HCT116 (cell line): ENCODE measurements at regions not wholly inside any gene's neighbourhood (a gene's known extent, or its start where the extent isn't known, plus 50 kb on each side); places are given as distances from the start of the nearest gene placed in this dataset.

Experiments
- ATAC-seq: fragments of 200-7000 bp; cut with Tn5 transposase; 2 replicates; pipeline ENCODE4 v1.9.1; 2020; ENCODE audit warnings: mild to moderate bottlenecking, moderate library complexity
- BruUV-seq: library from RNA; stranded (reverse); fragments of 400-500 nt; replicated peaks from 2 replicates; lab custom pipeline; 2021; lab: Mats Ljungman, UMichigan
- CTCF ChIA-PET: fragments of 300-600 bp; sonication (Branson Sonifier 250); formaldehyde crosslinking; loops from one replicate; lab custom pipeline; 2021; ENCODE audit warnings: antibody characterized with exemption; lab: Charles Lee
- POLR2A ChIA-PET: fragments of 300-600, 350-600 bp; sonication (Branson Sonifier 250); formaldehyde crosslinking; loops from one replicate; lab custom pipeline; 2021; ENCODE audit warnings: antibody characterized with exemption; lab: Charles Lee
- RAD21 ChIA-PET, 2 experiments: fragments of 300-600 bp; sonication (Branson Sonifier 250); formaldehyde crosslinking; loops; one replicate each; lab custom pipeline; 2023; ENCODE audit warnings: low total read pairs in 2 of 2; ENCODE audit not compliant: uncharacterized antibody in 2 of 2, unreplicated experiment in 2 of 2, low non-redundant PET in 1 of 2; lab: Charles Lee
- DNase-seq: peaks from one replicate; pipeline ENCODE4 v3.0.0-alpha.2; 2010; ENCODE audit warnings: low read depth, low spot score
- H2AFZ ChIP-seq: fragments of 200-600 bp; shearing (Covaris generic), sonication (generic); 2 replicates; pipeline ENCODE4 v1.6.1; 2017; ENCODE audit warnings: low read depth, mixed run types, mixed read lengths, antibody characterized with exemption, low read length; ENCODE audit not compliant: poor library complexity, severe bottlenecking
- H3K27ac ChIP-seq: 2 replicates; pipeline ENCODE4 v1.5.1; 2012; ENCODE audit warnings: low read depth, low read length
- H3K27me3 ChIP-seq: fragments of 200-600 bp; sonication (generic); 2 replicates; pipeline ENCODE4 v1.6.1; 2016; ENCODE audit warnings: mixed run types, low read length, mixed read lengths; ENCODE audit not compliant: insufficient read depth
- H3K36me3 ChIP-seq, 2 experiments: fragments of 200-500 bp in 1 of 2; fragments of 200-600 bp in 1 of 2; sonication (Bioruptor generic) in 1 of 2; sonication (generic) in 1 of 2; 2 replicates each; pipeline versions ENCODE4 v1.5.1 to v1.6.1; 2014 to 2016; ENCODE audit warnings: low read length in 2 of 2, inconsistent platforms in 1 of 2, mixed read lengths in 1 of 2, mixed run types in 1 of 2; ENCODE audit not compliant: insufficient read depth in 2 of 2, control insufficient read depth in 1 of 2
- H3K4me1 ChIP-seq, 2 experiments: fragments of 200-600 bp in 1 of 2; sonication (generic) in 1 of 2; 2 replicates each; pipeline versions ENCODE4 v1.5.1 to v1.6.1; 2012 to 2017; ENCODE audit warnings: low read length in 2 of 2, inconsistent platforms in 1 of 2, mild to moderate bottlenecking in 1 of 2, mixed read lengths in 1 of 2, mixed run types in 1 of 2, moderate library complexity in 1 of 2; ENCODE audit not compliant: insufficient read depth in 2 of 2, control insufficient read depth in 1 of 2
- H3K4me2 ChIP-seq: fragments of 200-600 bp; sonication (generic); 2 replicates; pipeline ENCODE4 v1.6.1; 2017; ENCODE audit warnings: mixed run types, low read length, mixed read lengths
- H3K4me3 ChIP-seq, 2 experiments: fragments of 200-600 bp in 1 of 2; sonication (generic) in 1 of 2; replicated peaks in 1 of 2; 2 replicates each; pipeline ENCODE4 v1.5.1; 2011 to 2016; ENCODE audit warnings: low read length in 2 of 2, control low read depth in 1 of 2, low read depth in 1 of 2, mild to moderate bottlenecking in 1 of 2, mixed read lengths in 1 of 2, mixed run types in 1 of 2
- H3K79me2 ChIP-seq: fragments of 200-600 bp; sonication (generic); 2 replicates; pipeline ENCODE4 v1.6.1; 2017; ENCODE audit warnings: mild to moderate bottlenecking, mixed run types, low read length, moderate library complexity, mixed read lengths; ENCODE audit not compliant: insufficient read depth
- H3K9ac ChIP-seq: fragments of 200-600 bp; sonication (generic); 2 replicates; pipeline ENCODE4 v1.6.1; 2016; ENCODE audit warnings: low read length, mixed read lengths
- H3K9me2 ChIP-seq: fragments of 200-600 bp; sonication (generic), shearing (Covaris generic); 2 replicates; pipeline ENCODE4 v1.6.1; 2017; ENCODE audit warnings: mixed run types, mild to moderate bottlenecking, moderate library complexity; ENCODE audit not compliant: insufficient read depth
- H3K9me3 ChIP-seq, 2 experiments: fragments of 200-500 bp in 1 of 2; fragments of 200-600 bp in 1 of 2; sonication (Bioruptor generic) in 1 of 2; sonication (generic) in 1 of 2; 2 replicates each; pipeline ENCODE4 v1.6.1; 2014 to 2017; ENCODE audit warnings: low read length in 2 of 2, mixed read lengths in 2 of 2, inconsistent platforms in 1 of 2, low read depth in 1 of 2, mild to moderate bottlenecking in 1 of 2, mixed run types in 1 of 2, moderate library complexity in 1 of 2; ENCODE audit not compliant: control insufficient read depth in 1 of 2, insufficient read depth in 1 of 2
- H4K20me1 ChIP-seq: fragments of 200-600 bp; sonication (generic), shearing (Covaris generic); 2 replicates; pipeline ENCODE4 v1.6.1; 2017; ENCODE audit warnings: mixed run types, mild to moderate bottlenecking, moderate library complexity; ENCODE audit not compliant: insufficient read depth
- CEBPB ChIP-seq: IDR thresholded peaks from 2 replicates; pipeline ENCODE4 v1.6.1; 2012; ENCODE audit warnings: low read depth
- ELF1 ChIP-seq: IDR thresholded peaks from 2 replicates; pipeline ENCODE4 v1.6.1; 2012; ENCODE audit warnings: low read depth, borderline replicate concordance
- EZH2 ChIP-seq: fragments of 200-600 bp; sonication (generic); IDR thresholded peaks from 2 replicates; pipeline ENCODE4 v1.6.1; 2017; ENCODE audit warnings: antibody characterized with exemption, mixed run types
- EZH2phosphoT487 ChIP-seq: fragments of 200-600 bp; IDR thresholded peaks from 2 replicates; pipeline ENCODE4 v1.6.1; 2018; ENCODE audit warnings: antibody characterized with exemption, borderline replicate concordance
- JUND ChIP-seq: IDR thresholded peaks from 2 replicates; pipeline ENCODE4 v1.6.1; 2012
- POLR2A ChIP-seq: IDR thresholded peaks from 2 replicates; pipeline ENCODE4 v1.7.0; 2011; ENCODE audit warnings: borderline replicate concordance; ENCODE audit not compliant: insufficient read depth, insufficient read length; ENCODE audit errors: extremely low read depth
- POLR2AphosphoS5 ChIP-seq: IDR thresholded peaks from 2 replicates; pipeline ENCODE4 v1.6.1; 2011; ENCODE audit warnings: mild to moderate bottlenecking, low read depth, low read length, moderate library complexity
- RAD21 ChIP-seq: IDR thresholded peaks from 2 replicates; pipeline ENCODE4 v1.6.1; 2012; ENCODE audit warnings: low read depth, mild to moderate bottlenecking
- SP1 ChIP-seq: IDR thresholded peaks from 2 replicates; pipeline ENCODE4 v1.6.1; 2012; ENCODE audit warnings: low read depth
- SRF ChIP-seq: IDR thresholded peaks from 2 replicates; pipeline ENCODE4 v1.6.1; 2012; ENCODE audit warnings: low read depth
- TCF7L2 ChIP-seq: IDR thresholded peaks from 2 replicates; pipeline ENCODE4 v1.7.0; 2011; ENCODE audit warnings: borderline replicate concordance, inconsistent platforms; ENCODE audit not compliant: insufficient read depth, insufficient read length; ENCODE audit errors: extremely low read depth
- YY1 ChIP-seq: IDR thresholded peaks from 2 replicates; pipeline ENCODE4 v1.6.1; 2011; ENCODE audit warnings: low read length, low read depth, moderate library complexity, mild to moderate bottlenecking; ENCODE audit not compliant: insufficient replicate concordance; ENCODE audit errors: extremely low read depth
- ZFX ChIP-seq: fragments of 450-650 bp; IDR thresholded peaks from 2 replicates; pipeline ENCODE4 v1.6.1; 2017
- ZNF274 ChIP-seq: fragments of 200-500 bp; sonication (Bioruptor generic); IDR thresholded peaks from 2 replicates; pipeline ENCODE4 v1.6.1; 2014; ENCODE audit warnings: mild to moderate bottlenecking, low read depth, low read length, inconsistent platforms
- intact Hi-C: fragments of 100-400 bp; cut with micrococcal nuclease; formaldehyde crosslinking; loops from 2 replicates; pipeline ENCODE4 v1.10.0; 2022
- TF ChIP-seq, protein P1 (sequence below): IDR thresholded peaks from 2 replicates; pipeline ENCODE4 v1.6.1; 2012; ENCODE audit warnings: low read depth
- TF ChIP-seq, protein P2 (sequence below): IDR thresholded peaks from 2 replicates; pipeline ENCODE4 v1.6.1; 2012
- TF ChIP-seq, protein P3 (sequence below): IDR thresholded peaks from 2 replicates; pipeline ENCODE4 v1.6.1; 2012

DNA sequence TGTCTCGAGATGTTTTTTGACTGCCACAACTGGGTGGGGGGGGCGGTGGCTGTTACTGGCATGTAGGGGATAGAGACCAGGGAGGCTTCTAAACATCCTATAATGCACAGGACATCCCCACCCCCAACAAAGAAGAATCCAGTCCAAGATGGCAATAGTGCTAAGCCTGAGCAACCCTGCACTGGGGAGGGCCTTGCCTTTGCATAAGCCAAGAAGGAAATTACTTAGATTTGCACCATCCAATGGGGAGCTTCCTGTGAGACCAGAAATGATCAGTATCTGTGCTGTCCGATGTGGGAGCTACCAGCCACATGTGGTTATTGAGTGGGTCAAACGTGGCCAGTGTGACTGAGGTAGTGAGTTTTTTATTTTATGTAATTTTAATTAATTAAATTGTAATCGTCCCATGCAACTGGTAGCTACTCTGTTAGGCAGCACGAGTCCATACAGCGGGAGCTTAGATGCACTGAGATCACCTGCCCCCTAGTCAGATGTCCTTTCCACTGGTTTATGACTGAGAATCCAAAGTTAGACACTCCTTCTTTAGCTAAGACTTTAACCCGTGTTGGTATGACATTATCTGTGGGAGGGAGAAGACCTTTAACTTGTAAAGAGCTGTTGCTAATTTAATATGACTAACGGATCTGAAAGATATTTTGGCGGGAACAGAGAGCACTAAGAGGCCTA, 97.4 kb upstream of the NEDD9 start (continued):
- TF ChIP-seq, protein P1, sequence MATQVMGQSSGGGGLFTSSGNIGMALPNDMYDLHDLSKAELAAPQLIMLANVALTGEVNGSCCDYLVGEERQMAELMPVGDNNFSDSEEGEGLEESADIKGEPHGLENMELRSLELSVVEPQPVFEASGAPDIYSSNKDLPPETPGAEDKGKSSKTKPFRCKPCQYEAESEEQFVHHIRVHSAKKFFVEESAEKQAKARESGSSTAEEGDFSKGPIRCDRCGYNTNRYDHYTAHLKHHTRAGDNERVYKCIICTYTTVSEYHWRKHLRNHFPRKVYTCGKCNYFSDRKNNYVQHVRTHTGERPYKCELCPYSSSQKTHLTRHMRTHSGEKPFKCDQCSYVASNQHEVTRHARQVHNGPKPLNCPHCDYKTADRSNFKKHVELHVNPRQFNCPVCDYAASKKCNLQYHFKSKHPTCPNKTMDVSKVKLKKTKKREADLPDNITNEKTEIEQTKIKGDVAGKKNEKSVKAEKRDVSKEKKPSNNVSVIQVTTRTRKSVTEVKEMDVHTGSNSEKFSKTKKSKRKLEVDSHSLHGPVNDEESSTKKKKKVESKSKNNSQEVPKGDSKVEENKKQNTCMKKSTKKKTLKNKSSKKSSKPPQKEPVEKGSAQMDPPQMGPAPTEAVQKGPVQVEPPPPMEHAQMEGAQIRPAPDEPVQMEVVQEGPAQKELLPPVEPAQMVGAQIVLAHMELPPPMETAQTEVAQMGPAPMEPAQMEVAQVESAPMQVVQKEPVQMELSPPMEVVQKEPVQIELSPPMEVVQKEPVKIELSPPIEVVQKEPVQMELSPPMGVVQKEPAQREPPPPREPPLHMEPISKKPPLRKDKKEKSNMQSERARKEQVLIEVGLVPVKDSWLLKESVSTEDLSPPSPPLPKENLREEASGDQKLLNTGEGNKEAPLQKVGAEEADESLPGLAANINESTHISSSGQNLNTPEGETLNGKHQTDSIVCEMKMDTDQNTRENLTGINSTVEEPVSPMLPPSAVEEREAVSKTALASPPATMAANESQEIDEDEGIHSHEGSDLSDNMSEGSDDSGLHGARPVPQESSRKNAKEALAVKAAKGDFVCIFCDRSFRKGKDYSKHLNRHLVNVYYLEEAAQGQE = no peak
- TF ChIP-seq ZFX (no peak), POLR2A (no peak), EZH2phosphoT487 (no peak), ZNF274 (no peak)

DNA sequence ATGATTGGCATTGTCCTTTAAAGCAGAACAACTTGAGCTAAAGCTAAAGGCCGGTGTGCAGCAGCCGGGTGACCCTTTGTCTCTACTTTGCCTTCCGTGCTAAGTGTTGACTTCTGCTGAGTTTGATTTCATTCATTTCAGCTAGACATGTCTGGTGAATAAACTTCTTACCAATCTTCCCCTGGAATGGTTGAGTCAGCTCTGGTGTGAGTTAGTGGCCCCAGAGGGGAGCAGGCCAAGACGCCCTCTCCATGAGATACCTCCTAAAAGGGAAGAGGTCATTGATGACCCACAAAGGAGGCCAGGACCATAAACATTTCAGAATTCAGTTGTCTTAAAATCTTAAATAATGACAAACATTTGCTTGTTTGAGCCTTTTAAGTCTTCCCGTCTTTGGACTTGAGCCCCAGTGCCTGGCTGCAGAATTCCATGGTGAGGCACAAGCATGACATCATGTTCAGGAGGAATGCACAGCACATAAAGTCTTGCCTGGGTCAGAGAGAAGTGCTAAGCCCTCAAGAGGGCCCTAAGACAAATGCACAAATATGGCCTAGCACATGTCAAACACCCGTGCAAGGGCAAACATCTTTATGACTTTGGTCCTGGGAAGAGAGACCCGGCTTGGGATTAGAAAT, 96.3 kb upstream of the NEDD9 start:
- POLR2A ChIA-PET = no interaction called here
- CTCF ChIA-PET = no interaction called here
- intact Hi-C loops = no loop called here

More for the DNA sequence above, 96.3 kb upstream of the NEDD9 start:
- ATAC-seq = no peak
- Histone ChIP-seq H3K27ac (no peak overlapping the region), H3K4me1 (no peaks in the 10 kb centered on the region), H3K9me2 (no peaks in the 10 kb centered on the region), H3K79me2 (no peaks in the 10 kb centered on the region), H3K4me3 (no peak overlapping the region), H4K20me1 (no peaks in the 10 kb centered on the region), H3K27me3 (no peaks in the 10 kb centered on the region), H3K4me2 (no peak overlapping the region), H2AFZ (no peak overlapping the region), H3K9me3 (no peaks in the 10 kb centered on the region), H3K36me3 (no peaks in the 10 kb centered on the region), H3K9ac (no peak overlapping the region)
- BruUV-seq = no TSS peak
- RAD21 ChIA-PET = no interaction called here
- TF ChIP-seq ELF1 (no peak), POLR2AphosphoS5 (no peak), SP1 (no peak), ZFX (no peak), CEBPB (no peak), ZNF274 (no peak), EZH2 (no peak), TCF7L2 (no peak), YY1 (no peak), RAD21 (no peak), SRF (no peak), JUND (no peak), POLR2A (no peak), EZH2phosphoT487 (no peak)
- TF ChIP-seq, protein P2, sequence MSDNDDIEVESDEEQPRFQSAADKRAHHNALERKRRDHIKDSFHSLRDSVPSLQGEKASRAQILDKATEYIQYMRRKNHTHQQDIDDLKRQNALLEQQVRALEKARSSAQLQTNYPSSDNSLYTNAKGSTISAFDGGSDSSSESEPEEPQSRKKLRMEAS = no peak
- TF ChIP-seq, protein P3, sequence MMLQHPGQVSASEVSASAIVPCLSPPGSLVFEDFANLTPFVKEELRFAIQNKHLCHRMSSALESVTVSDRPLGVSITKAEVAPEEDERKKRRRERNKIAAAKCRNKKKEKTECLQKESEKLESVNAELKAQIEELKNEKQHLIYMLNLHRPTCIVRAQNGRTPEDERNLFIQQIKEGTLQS = no peak
- DNase-seq = no peak
